HEK293 (cell line): ENCODE measurements at regions not wholly inside any gene's neighbourhood (a gene's known extent, or its start where the extent isn't known, plus 50 kb on each side); places are given as distances from the start of the nearest gene placed in this dataset.

Source experiments
- CTCF ChIA-PET: fragments of 350-600 bp; formaldehyde crosslinking; extraction: SDS; loops from one replicate; lab custom pipeline; 2021; ENCODE audit warnings: antibody characterized with exemption; lab: Yijun Ruan, JAX
- POLR2A ChIA-PET: fragments of 300-600 bp; formaldehyde crosslinking; extraction: SDS; loops from one replicate; lab custom pipeline; 2020; ENCODE audit warnings: antibody characterized with exemption, inconsistent platforms; lab: Yijun Ruan, JAX
- H3K27ac ChIP-seq: fragments of 200-500 bp; sonication (Bioruptor generic); 2 replicates; pipeline ENCODE4 v1.5.1; 2014; ENCODE audit warnings: low read depth, low read length, control low read depth, inconsistent platforms; ENCODE audit errors: extremely low read depth
- H3K36me3 ChIP-seq, 2 experiments: fragments of 200-500 bp in 1 of 2; sonication (Bioruptor generic) in 1 of 2; 1 replicate in 1 of 2; 2 replicates in 1 of 2; pipeline ENCODE4 v1.5.1; 2014 to 2017; ENCODE audit warnings: inconsistent platforms in 2 of 2, low read length in 2 of 2; ENCODE audit not compliant: control insufficient read depth in 2 of 2, insufficient read depth in 1 of 2
- H3K4me1 ChIP-seq: fragments of 200-500 bp; sonication (Bioruptor generic); 2 replicates; pipeline ENCODE4 v1.5.1; 2014; ENCODE audit warnings: mild to moderate bottlenecking, low read length, inconsistent platforms; ENCODE audit not compliant: control insufficient read depth, insufficient read depth
- H3K4me3 ChIP-seq: 2 replicates; pipeline ENCODE4 v1.5.1; 2011; ENCODE audit warnings: low read depth, mild to moderate bottlenecking, control low read depth, low read length, moderate library complexity
- H3K9me3 ChIP-seq: fragments of 200-500 bp; sonication (Bioruptor generic); 2 replicates; pipeline ENCODE4 v1.5.1; 2014; ENCODE audit warnings: low read depth, low read length, inconsistent platforms; ENCODE audit not compliant: control insufficient read depth, insufficient read depth
- FEZF1 ChIP-seq: fragments of 450-650 bp; formaldehyde crosslinking; IDR thresholded peaks from 2 replicates; pipeline ENCODE4 v1.5.1; 2016; ENCODE audit warnings: missing biosample characterization, missing genetic modification characterization
- KLF16 ChIP-seq: fragments of 450-650 bp; formaldehyde crosslinking; IDR thresholded peaks from 2 replicates; pipeline ENCODE4 v1.5.1; 2017; ENCODE audit warnings: missing biosample characterization, missing genetic modification characterization
- RBAK ChIP-seq: fragments of 450-650 bp; formaldehyde crosslinking; IDR thresholded peaks from 2 replicates; pipeline ENCODE4 v1.5.1; 2016; ENCODE audit warnings: missing biosample characterization, missing genetic modification characterization
- SP2 ChIP-seq: fragments of 450-650 bp; formaldehyde crosslinking; IDR thresholded peaks from 2 replicates; pipeline ENCODE4 v1.5.1; 2016; ENCODE audit warnings: missing biosample characterization, missing genetic modification characterization
- WT1 ChIP-seq: fragments of 450-650 bp; formaldehyde crosslinking; IDR thresholded peaks from 2 replicates; pipeline ENCODE4 v1.5.1; 2016; ENCODE audit warnings: missing biosample characterization, missing genetic modification characterization
- ZBTB48 ChIP-seq: fragments of 450-650 bp; formaldehyde crosslinking; IDR thresholded peaks from 2 replicates; pipeline ENCODE4 v1.5.1; 2016; ENCODE audit warnings: missing biosample characterization, missing genetic modification characterization
- ZBTB7A ChIP-seq: fragments of 450-650 bp; formaldehyde crosslinking; IDR thresholded peaks from 2 replicates; pipeline ENCODE4 v1.5.1; 2016; ENCODE audit warnings: low read depth, missing biosample characterization, missing genetic modification characterization
- ZNF10 ChIP-seq: fragments of 450-650 bp; formaldehyde crosslinking; IDR thresholded peaks from 2 replicates; pipeline ENCODE4 v1.5.1; 2017; ENCODE audit warnings: missing biosample characterization, missing genetic modification characterization
- ZNF138 ChIP-seq: fragments of 450-650 bp; formaldehyde crosslinking; IDR thresholded peaks from 2 replicates; pipeline ENCODE4 v1.5.1; 2016; ENCODE audit warnings: missing biosample characterization, missing genetic modification characterization, borderline replicate concordance
- ZNF16 ChIP-seq: fragments of 450-650 bp; formaldehyde crosslinking; IDR thresholded peaks from 2 replicates; pipeline ENCODE4 v1.5.1; 2016; ENCODE audit warnings: low read depth, missing biosample characterization, missing genetic modification characterization
- ZNF211 ChIP-seq: fragments of 450-650 bp; formaldehyde crosslinking; IDR thresholded peaks from 2 replicates; pipeline ENCODE4 v1.5.1; 2016; ENCODE audit warnings: low read depth, missing biosample characterization, missing genetic modification characterization
- ZNF23 ChIP-seq: fragments of 450-650 bp; formaldehyde crosslinking; IDR thresholded peaks from 2 replicates; pipeline ENCODE4 v1.5.1; 2016; ENCODE audit warnings: missing biosample characterization, missing genetic modification characterization, borderline replicate concordance
- ZNF426 ChIP-seq: fragments of 450-650 bp; formaldehyde crosslinking; IDR thresholded peaks from 2 replicates; pipeline ENCODE4 v1.5.1; 2017; ENCODE audit warnings: missing biosample characterization, missing genetic modification characterization, mild to moderate bottlenecking, inconsistent platforms, moderate library complexity
- ZNF433 ChIP-seq: fragments of 450-650 bp; formaldehyde crosslinking; IDR thresholded peaks from 2 replicates; pipeline ENCODE4 v1.5.1; 2016; ENCODE audit warnings: missing biosample characterization, missing genetic modification characterization, low read depth
- ZNF473 ChIP-seq: fragments of 450-650 bp; formaldehyde crosslinking; IDR thresholded peaks from 2 replicates; pipeline ENCODE4 v1.5.1; 2017; ENCODE audit warnings: missing biosample characterization, missing genetic modification characterization
- ZNF571 ChIP-seq: fragments of 450-650 bp; formaldehyde crosslinking; IDR thresholded peaks from 2 replicates; pipeline ENCODE4 v1.5.0; 2017; ENCODE audit warnings: missing biosample characterization, missing genetic modification characterization
- ZNF596 ChIP-seq: fragments of 450-650 bp; IDR thresholded peaks from 2 replicates; pipeline ENCODE4 v1.5.0; 2018; ENCODE audit warnings: missing biosample characterization, mild to moderate bottlenecking, missing genetic modification characterization, moderate library complexity
- ZNF677 ChIP-seq: fragments of 450-650 bp; IDR thresholded peaks from 2 replicates; pipeline ENCODE4 v1.5.0; 2018; ENCODE audit warnings: missing biosample characterization, mild to moderate bottlenecking, missing genetic modification characterization, moderate library complexity
- ZNF747 ChIP-seq: fragments of 450-650 bp; formaldehyde crosslinking; IDR thresholded peaks from 2 replicates; pipeline ENCODE4 v1.5.1; 2016; ENCODE audit warnings: missing biosample characterization, missing genetic modification characterization
- TF ChIP-seq, protein P1 (sequence below): fragments of 450-650 bp; formaldehyde crosslinking; IDR thresholded peaks from 2 replicates; pipeline ENCODE4 v1.5.1; 2016; ENCODE audit warnings: missing biosample characterization, missing genetic modification characterization
- TF ChIP-seq, protein P2 (sequence below): fragments of 450-650 bp; formaldehyde crosslinking; conservative IDR thresholded peaks from 2 replicates; pipeline ENCODE4 v1.5.1; 2016; ENCODE audit warnings: low read depth, missing biosample characterization, missing genetic modification characterization

DNA sequence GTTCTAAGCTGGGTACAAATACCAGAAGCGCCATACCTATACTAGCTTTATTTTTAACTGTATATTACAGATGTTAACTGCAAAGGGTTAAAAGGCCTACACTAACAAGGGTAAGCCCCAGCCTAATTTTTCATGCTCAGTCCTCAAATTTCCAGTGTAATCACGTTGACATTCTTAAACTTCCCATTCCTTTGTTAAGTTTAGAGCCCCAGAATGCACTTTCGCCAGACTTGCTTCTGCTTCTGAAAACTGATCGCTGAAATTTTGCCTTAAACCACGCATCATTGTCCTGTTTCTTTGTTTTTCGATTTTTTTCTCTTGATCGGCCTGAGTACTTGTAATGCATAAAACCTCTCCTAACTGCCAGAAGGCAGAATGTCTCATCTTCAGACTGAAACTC lies 2141.9 kb upstream of the AGA start (continued):
- TF ChIP-seq, protein P1, sequence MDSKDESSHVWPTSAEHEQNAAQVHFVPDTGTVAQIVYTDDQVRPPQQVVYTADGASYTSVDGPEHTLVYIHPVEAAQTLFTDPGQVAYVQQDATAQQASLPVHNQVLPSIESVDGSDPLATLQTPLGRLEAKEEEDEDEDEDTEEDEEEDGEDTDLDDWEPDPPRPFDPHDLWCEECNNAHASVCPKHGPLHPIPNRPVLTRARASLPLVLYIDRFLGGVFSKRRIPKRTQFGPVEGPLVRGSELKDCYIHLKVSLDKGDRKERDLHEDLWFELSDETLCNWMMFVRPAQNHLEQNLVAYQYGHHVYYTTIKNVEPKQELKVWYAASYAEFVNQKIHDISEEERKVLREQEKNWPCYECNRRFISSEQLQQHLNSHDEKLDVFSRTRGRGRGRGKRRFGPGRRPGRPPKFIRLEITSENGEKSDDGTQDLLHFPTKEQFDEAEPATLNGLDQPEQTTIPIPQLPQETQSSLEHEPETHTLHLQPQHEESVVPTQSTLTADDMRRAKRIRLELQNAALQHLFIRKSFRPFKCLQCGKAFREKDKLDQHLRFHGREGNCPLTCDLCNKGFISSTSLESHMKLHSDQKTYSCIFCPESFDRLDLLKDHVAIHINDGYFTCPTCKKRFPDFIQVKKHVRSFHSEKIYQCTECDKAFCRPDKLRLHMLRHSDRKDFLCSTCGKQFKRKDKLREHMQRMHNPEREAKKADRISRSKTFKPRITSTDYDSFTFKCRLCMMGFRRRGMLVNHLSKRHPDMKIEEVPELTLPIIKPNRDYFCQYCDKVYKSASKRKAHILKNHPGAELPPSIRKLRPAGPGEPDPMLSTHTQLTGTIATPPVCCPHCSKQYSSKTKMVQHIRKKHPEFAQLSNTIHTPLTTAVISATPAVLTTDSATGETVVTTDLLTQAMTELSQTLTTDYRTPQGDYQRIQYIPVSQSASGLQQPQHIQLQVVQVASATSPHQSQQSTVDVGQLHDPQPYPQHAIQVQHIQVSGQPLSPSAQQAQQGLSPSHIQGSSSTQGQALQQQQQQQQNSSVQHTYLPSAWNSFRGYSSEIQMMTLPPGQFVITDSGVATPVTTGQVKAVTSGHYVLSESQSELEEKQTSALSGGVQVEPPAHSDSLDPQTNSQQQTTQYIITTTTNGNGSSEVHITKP (tag by site-specific recombination) = no peak
- no peak for TF ChIP-seq FEZF1 (tag by site-specific recombination)
- TF ChIP-seq, all 188 proteins: peak for 0

DNA sequence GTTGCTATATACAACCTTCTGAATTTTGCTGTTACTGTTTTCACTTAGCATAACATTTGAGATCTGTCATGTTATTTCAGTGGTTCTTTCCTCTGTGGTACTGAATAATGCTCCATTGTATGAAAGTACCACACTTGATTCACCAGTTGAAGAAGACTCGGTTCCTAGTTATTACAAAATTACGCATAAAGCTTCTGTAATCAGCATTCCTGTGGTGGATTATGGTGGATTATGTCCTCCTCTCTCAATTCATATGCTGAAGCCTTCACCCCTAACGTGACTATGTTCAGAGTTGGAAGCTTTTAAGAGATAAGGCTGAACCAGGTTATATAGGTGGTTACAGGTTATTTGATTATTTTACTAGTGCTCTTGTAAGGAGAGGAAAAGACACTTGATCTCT lies 2143.5 kb upstream of the AGA start:
- no peaks in the 10 kb centered on the region for H3K9me3 ChIP-seq
- TF ChIP-seq KLF16 (tag by site-specific recombination) (no peak), ZNF571 (no peak), ZNF10 (no peak), ZNF596 (tag by site-specific recombination) (no peak), ZNF677 (no peak), ZNF747 (tag by site-specific recombination) (no peak), ZNF211 (tag by site-specific recombination) (no peak), ZBTB7A (tag by site-specific recombination) (no peak)
- ChIA-PET POLR2A (no interaction called here), CTCF (no interaction called here)
- no peak overlapping the region for H3K4me3 ChIP-seq
- no peaks in the 10 kb centered on the region for H3K36me3 ChIP-seq
- H3K27ac ChIP-seq = no peak overlapping the region
- H3K4me1 ChIP-seq = no peaks in the 10 kb centered on the region

DNA sequence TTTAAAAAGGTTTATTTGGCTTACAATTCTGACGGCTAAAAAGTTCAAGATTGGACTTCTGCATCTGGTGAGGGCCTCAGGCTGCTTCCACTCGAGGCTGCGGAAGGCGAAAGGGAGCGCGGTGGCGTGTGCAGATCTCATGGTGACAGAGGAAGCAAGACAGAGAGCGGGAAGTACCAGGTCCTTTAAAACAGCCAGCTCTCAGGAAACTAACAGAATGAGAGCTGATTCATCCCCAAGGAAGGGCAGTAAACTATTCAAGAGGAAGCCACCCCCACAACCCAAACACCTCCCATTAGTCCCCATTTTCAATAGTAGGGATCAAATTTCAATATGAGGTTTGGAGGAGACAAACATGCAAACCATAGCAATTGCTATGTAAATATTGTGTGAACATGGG lies 2144.2 kb upstream of the AGA start:
- POLR2A ChIA-PET = no interaction called here
- Histone ChIP-seq H3K4me1 (no peaks in the 10 kb centered on the region), H3K36me3 (no peaks in the 10 kb centered on the region), H3K27ac (no peak overlapping the region), H3K4me3 (no peak overlapping the region), H3K9me3 (no peaks in the 10 kb centered on the region)
- no peak for TF ChIP-seq SP2
- TF ChIP-seq ZNF426 (tag by site-specific recombination) = no peak
- TF ChIP-seq WT1 (tag by site-specific recombination) = no peak
- no peak for TF ChIP-seq ZNF433 (tag by site-specific recombination)
- TF ChIP-seq, protein P2, sequence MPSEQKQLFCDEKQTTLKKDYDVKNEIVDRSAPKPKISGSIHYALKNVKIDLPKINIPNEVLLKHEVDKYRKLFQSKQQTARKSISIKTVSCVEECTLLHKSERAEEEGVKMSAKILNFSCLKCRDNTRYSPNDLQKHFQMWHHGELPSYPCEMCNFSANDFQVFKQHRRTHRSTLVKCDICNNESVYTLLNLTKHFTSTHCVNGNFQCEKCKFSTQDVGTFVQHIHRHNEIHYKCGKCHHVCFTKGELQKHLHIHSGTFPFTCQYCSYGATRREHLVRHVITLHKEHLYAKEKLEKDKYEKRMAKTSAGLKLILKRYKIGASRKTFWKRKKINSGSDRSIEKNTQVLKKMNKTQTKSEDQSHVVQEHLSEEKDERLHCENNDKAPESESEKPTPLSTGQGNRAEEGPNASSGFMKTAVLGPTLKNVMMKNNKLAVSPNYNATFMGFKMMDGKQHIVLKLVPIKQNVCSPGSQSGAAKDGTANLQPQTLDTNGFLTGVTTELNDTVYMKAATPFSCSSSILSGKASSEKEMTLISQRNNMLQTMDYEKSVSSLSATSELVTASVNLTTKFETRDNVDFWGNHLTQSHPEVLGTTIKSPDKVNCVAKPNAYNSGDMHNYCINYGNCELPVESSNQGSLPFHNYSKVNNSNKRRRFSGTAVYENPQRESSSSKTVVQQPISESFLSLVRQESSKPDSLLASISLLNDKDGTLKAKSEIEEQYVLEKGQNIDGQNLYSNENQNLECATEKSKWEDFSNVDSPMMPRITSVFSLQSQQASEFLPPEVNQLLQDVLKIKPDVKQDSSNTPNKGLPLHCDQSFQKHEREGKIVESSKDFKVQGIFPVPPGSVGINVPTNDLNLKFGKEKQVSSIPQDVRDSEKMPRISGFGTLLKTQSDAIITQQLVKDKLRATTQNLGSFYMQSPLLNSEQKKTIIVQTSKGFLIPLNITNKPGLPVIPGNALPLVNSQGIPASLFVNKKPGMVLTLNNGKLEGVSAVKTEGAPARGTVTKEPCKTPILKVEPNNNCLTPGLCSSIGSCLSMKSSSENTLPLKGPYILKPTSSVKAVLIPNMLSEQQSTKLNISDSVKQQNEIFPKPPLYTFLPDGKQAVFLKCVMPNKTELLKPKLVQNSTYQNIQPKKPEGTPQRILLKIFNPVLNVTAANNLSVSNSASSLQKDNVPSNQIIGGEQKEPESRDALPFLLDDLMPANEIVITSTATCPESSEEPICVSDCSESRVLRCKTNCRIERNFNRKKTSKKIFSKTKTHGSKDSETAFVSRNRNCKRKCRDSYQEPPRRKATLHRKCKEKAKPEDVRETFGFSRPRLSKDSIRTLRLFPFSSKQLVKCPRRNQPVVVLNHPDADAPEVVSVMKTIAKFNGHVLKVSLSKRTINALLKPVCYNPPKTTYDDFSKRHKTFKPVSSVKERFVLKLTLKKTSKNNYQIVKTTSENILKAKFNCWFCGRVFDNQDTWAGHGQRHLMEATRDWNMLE (tag by site-specific recombination) = no peak
- no peak for TF ChIP-seq ZBTB48 (tag by site-specific recombination)
- TF ChIP-seq RBAK (tag by site-specific recombination) = no peak
- no peak for TF ChIP-seq ZNF473 (tag by site-specific recombination)
- no peak for TF ChIP-seq ZNF138 (tag by site-specific recombination)
- no peak for TF ChIP-seq ZNF16 (tag by site-specific recombination)
- TF ChIP-seq ZNF23 = no peak
- CTCF ChIA-PET = no interaction called here
